B cell (primary cell): ENCODE measurements at regions not wholly inside any gene's neighbourhood (a gene's known extent, or its start where the extent isn't known, plus 50 kb on each side); places are given as distances from the start of the nearest gene placed in this dataset.

Source experiments
- ATAC-seq: fragments of 200-7000 bp; cut with Tn5 transposase; one replicate; pipeline ENCODE4 v1.10.0; 2021; ENCODE audit warnings: low read depth, mild to moderate bottlenecking, moderate number of reproducible peaks, moderate library complexity
- CTCF ChIA-PET: fragments of 350-600 bp; sonication (Branson Sonifier 250); formaldehyde crosslinking; loops from one replicate; lab custom pipeline; 2021; ENCODE audit warnings: antibody characterized with exemption, inconsistent platforms; lab: Charles Lee
- POLR2A ChIA-PET: fragments of 350-600 bp; sonication (Branson Sonifier 250); formaldehyde crosslinking; loops from one replicate; lab custom pipeline; 2021; ENCODE audit warnings: antibody characterized with exemption; lab: Charles Lee
- DNase-seq: peaks from one replicate; pipeline ENCODE4 v3.0.0; 2013
- H2AFZ ChIP-seq: 2 replicates; pipeline ENCODE4 v1.6.1; 2012; ENCODE audit warnings: mild to moderate bottlenecking, low read depth, low read length; ENCODE audit not compliant: insufficient read depth, poor library complexity, severe bottlenecking
- H3K27ac ChIP-seq, 2 donors: 1 replicate in 1 of 2; 2 replicates in 1 of 2; pipeline ENCODE4 v1.5.1; 2012 to 2013; ENCODE audit warnings: low read length in 2 of 2, mild to moderate bottlenecking in 2 of 2, moderate library complexity in 1 of 2
- H3K27me3 ChIP-seq, 4 experiments: fragments of 200-600 bp in 1 of 4; sonication (generic) in 1 of 4; replicated peaks in 1 of 4; 1 replicate in 2 of 4; 2 replicates in 2 of 4; pipeline versions ENCODE4 v1.6.1 to v1.7.0; 2013 to 2016; ENCODE audit warnings: low read length in 3 of 4, mild to moderate bottlenecking in 2 of 4, mixed read lengths in 1 of 4, moderate library complexity in 1 of 4; ENCODE audit not compliant: insufficient read depth in 4 of 4, control insufficient read depth in 3 of 4; ENCODE audit errors: control extremely low read depth in 1 of 4
- H3K36me3 ChIP-seq, 2 experiments: replicated peaks in 1 of 2; 1 replicate in 1 of 2; 2 replicates in 1 of 2; pipeline versions ENCODE4 v1.6.1 to v1.7.1; 2013; ENCODE audit warnings: low read length in 1 of 2; ENCODE audit not compliant: insufficient read depth in 2 of 2, control insufficient read depth in 1 of 2; ENCODE audit errors: control extremely low read depth in 1 of 2, extremely low read depth in 1 of 2
- H3K4me1 ChIP-seq, 2 donors: fragments of 200-600 bp in 1 of 2; sonication (generic) in 1 of 2; 1 replicate in 1 of 2; 2 replicates in 1 of 2; pipeline versions ENCODE4 v1.5.1 to v1.6.1; 2013 to 2017; ENCODE audit warnings: low read length in 2 of 2; ENCODE audit not compliant: control insufficient read depth in 2 of 2, insufficient read depth in 2 of 2
- H3K4me2 ChIP-seq: replicated peaks from 2 replicates; pipeline ENCODE3; 2012; ENCODE audit warnings: mild to moderate bottlenecking, low read depth, low read length; ENCODE audit not compliant: poor library complexity, severe bottlenecking
- H3K4me3 ChIP-seq, 5 experiments: fragments of 200-600 bp in 1 of 5; sonication (generic) in 1 of 5; 1 replicate in 3 of 5; 2 replicates in 2 of 5; pipeline versions ENCODE4 v1.5.1 to v1.7.0; 2011 to 2016; ENCODE audit warnings: low read length in 4 of 5, mild to moderate bottlenecking in 4 of 5, low read depth in 2 of 5, control low read depth in 1 of 5, moderate library complexity in 1 of 5; ENCODE audit not compliant: insufficient read depth in 1 of 5; ENCODE audit errors: control extremely low read depth in 1 of 5, extremely low read depth in 1 of 5
- H3K79me2 ChIP-seq: fragments of 200-600 bp; sonication (generic); one replicate; pipeline ENCODE4 v1.6.0; 2016; ENCODE audit warnings: low read length; ENCODE audit not compliant: control insufficient read depth, insufficient read depth
- H3K9ac ChIP-seq: fragments of 200-600 bp; sonication (generic); 2 replicates; pipeline ENCODE4 v1.6.1; 2017; ENCODE audit warnings: mild to moderate bottlenecking, low read length, moderate library complexity
- H3K9me3 ChIP-seq, 3 donors: one replicate each; pipeline versions ENCODE4 v1.6.1 to v1.7.1; 2013; ENCODE audit warnings: low read length in 2 of 3; ENCODE audit not compliant: control insufficient read depth in 2 of 3, insufficient read depth in 1 of 3; ENCODE audit errors: control extremely low read depth in 1 of 3
- H4K20me1 ChIP-seq: 2 replicates; pipeline ENCODE4 v1.6.0; 2012; ENCODE audit warnings: mild to moderate bottlenecking, low read length; ENCODE audit not compliant: insufficient read depth, control insufficient read depth, poor library complexity, severe bottlenecking
- H3K27ac Mint-ChIP-seq: one replicate; pipeline ENCODE4 v1.8.0; 2021; ENCODE audit warnings: mixed read lengths
- H3K27me3 Mint-ChIP-seq: one replicate; pipeline ENCODE4 v1.8.0; 2021; ENCODE audit warnings: mixed read lengths
- H3K4me1 Mint-ChIP-seq: one replicate; pipeline ENCODE4 v1.8.0; 2021; ENCODE audit warnings: mixed read lengths
- H3K4me3 Mint-ChIP-seq: one replicate; pipeline ENCODE4 v1.8.0; 2021; ENCODE audit warnings: mixed read lengths
- H3K9me3 Mint-ChIP-seq: one replicate; pipeline ENCODE4 v1.8.0; 2022; ENCODE audit warnings: mixed read lengths; ENCODE audit not compliant: insufficient read depth
- CTCF ChIP-seq: fragments of 200-600 bp; IDR thresholded peaks from one replicate; pipeline ENCODE4 v1.8.0; 2022; ENCODE audit warnings: antibody characterized with exemption, mild to moderate bottlenecking
- EZH2 ChIP-seq: IDR thresholded peaks from 2 replicates; pipeline ENCODE4 v1.6.1; 2012; ENCODE audit warnings: borderline replicate concordance, low read depth, mild to moderate bottlenecking, moderate library complexity, low read length; ENCODE audit not compliant: insufficient read depth, poor library complexity, severe bottlenecking
- WGBS: methylation state at CpG from one replicate; pipeline ENCODE4 v1.1.5; 2013; ENCODE audit warnings: missing lambda C conversion rate; ENCODE audit not compliant: insufficient coverage; 5-methylcytosine and 5-hydroxymethylcytosine counted together
- intact Hi-C: fragments of 100-400 bp; cut with micrococcal nuclease; formaldehyde crosslinking; loops from one replicate; pipeline ENCODE4 v1.10.0; 2022

DNA sequence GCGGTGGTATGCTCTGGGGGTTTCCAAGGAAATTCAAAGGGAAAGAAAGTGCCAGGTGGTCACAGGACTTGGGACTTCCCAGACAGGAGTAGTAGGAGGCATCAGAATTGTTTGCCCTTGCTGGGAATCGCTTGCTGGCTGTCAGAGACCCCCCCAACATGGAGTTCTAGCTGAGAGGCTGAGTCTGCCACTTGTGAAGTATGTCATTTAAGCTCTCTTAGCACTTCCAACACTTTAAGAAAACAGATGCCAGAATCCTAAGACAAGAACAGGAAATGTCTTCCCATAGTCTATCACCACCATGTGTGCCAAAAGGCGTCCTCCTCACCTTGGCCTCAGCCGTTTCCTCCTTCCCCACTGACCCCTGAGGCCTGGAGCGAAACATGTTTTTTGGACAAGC lies 193.8 kb upstream of the IRX3 start:
- intact Hi-C loops: no loop called here
- Histone ChIP-seq H3K79me2 (no peaks in the 10 kb centered on the region), H2AFZ (no peak overlapping the region), H4K20me1 (no peaks in the 10 kb centered on the region), H3K9ac (no peak overlapping the region), H3K36me3 (no peaks in the 10 kb centered on the region), H3K27ac (no peak overlapping the region), H3K9me3 (peaks cover 0 to 5% (median 0%) of the 10 kb centered on the region in 3 donors), H3K4me2 (no peak overlapping the region), H3K27me3 (no peaks in the 10 kb centered on the region), H3K4me3 (no peak overlapping the region), H3K4me1 (no peaks in the 10 kb centered on the region)
- H3K9me3 Mint-ChIP-seq: peaks cover 3% of the 10 kb centered on the region
- WGBS: 60% methylated on average over 1 of the region's 5 CpGs
- POLR2A ChIA-PET: no interaction called here
- H3K27ac Mint-ChIP-seq: no peak overlapping the region
- ATAC-seq: no peak
- no peaks in the 10 kb centered on the region for H3K4me1 Mint-ChIP-seq
- H3K4me3 Mint-ChIP-seq: no peak overlapping the region
- no peaks in the 10 kb centered on the region for H3K27me3 Mint-ChIP-seq
- CTCF ChIA-PET: no interaction called here
- no peak for TF ChIP-seq CTCF
- no peak for TF ChIP-seq EZH2
- no peak for DNase-seq

- Histone ChIP-seq H4K20me1 (no peaks in the 10 kb centered on the region), H3K27me3 (no peaks in the 10 kb centered on the region), H3K79me2 (no peaks in the 10 kb centered on the region), H2AFZ (no peak overlapping the region), H3K4me3 (no peak overlapping the region), H3K4me2 (no peak overlapping the region), H3K9me3 (peaks cover 0 to 3% (median 0%) of the 10 kb centered on the region in 3 donors), H3K36me3 (no peaks in the 10 kb centered on the region), H3K27ac (no peak overlapping the region), H3K4me1 (no peaks in the 10 kb centered on the region), H3K9ac (no peak overlapping the region)
- no peak for TF ChIP-seq CTCF
- POLR2A ChIA-PET: no interaction called here
- CTCF ChIA-PET: no interaction called here
- no peaks in the 10 kb centered on the region for H3K27me3 Mint-ChIP-seq
- H3K27ac Mint-ChIP-seq: no peak overlapping the region
- peaks cover 3% of the 10 kb centered on the region for H3K9me3 Mint-ChIP-seq
- intact Hi-C loops: no loop called here
- DNase-seq (no peak), ATAC-seq (no peak)
- no CpG with 5 or more reads among the region's 1 CpG for WGBS
- no peak overlapping the region for H3K4me3 Mint-ChIP-seq
- H3K4me1 Mint-ChIP-seq: no peaks in the 10 kb centered on the region
Measured at GRCh38 chr16:54479546-54479945, 193.0 kb upstream of the IRX3 start.
